ENCODE measurements at regions not wholly inside any gene's neighbourhood (a gene's known extent, or its start where the extent isn't known, plus 50 kb on each side); places are given as distances from the start of the nearest gene placed in this dataset.

DNA sequence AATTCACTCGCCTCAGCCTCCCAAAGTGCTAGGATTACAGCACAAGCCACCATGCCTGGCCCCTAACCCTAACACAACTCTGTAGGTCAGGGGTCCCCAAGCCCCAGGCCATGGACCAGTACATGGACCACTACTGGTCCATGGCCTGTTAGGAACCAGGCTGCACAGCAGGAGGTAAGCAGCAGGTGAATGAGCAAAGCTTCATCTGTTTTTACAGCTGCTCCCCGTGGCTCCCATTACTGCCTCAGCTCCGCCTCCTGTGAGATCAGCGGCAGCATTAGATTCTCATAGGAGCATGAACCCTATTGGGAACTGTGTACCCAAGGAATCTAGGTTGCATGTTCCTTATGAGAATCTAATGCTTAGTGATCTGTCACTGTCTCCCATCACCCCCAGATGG, 201.7 kb downstream of the NRP2 start (continued):
- TF ChIP-seq MLX (CRISPR knock-in tag; IDR thresholded peaks at IDR 0.05) (no peak), ZFP90 (CRISPR knock-in tag; IDR thresholded peaks at IDR 0.05; ENCODE audit: borderline replicate concordance) (no peak), ZNF891 (CRISPR knock-in tag; IDR thresholded peaks at IDR 0.05) (no peak), MBNL3 (CRISPR knock-in tag; conservative IDR thresholded peaks at IDR 0.05) (no peak), ZNF7 (CRISPR knock-in tag; IDR thresholded peaks at IDR 0.05) (no peak), TP53 (CRISPR knock-in tag; conservative IDR thresholded peaks at IDR 0.05) (no peak), ZBTB43 (CRISPR knock-in tag; conservative IDR thresholded peaks at IDR 0.05) (no peak)
- TF ChIP-seq, protein P1, sequence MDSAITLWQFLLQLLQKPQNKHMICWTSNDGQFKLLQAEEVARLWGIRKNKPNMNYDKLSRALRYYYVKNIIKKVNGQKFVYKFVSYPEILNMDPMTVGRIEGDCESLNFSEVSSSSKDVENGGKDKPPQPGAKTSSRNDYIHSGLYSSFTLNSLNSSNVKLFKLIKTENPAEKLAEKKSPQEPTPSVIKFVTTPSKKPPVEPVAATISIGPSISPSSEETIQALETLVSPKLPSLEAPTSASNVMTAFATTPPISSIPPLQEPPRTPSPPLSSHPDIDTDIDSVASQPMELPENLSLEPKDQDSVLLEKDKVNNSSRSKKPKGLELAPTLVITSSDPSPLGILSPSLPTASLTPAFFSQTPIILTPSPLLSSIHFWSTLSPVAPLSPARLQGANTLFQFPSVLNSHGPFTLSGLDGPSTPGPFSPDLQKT (CRISPR knock-in tag; IDR thresholded peaks at IDR 0.05; ENCODE audit: borderline replicate concordance): no peak
- TF ChIP-seq, protein P2, sequence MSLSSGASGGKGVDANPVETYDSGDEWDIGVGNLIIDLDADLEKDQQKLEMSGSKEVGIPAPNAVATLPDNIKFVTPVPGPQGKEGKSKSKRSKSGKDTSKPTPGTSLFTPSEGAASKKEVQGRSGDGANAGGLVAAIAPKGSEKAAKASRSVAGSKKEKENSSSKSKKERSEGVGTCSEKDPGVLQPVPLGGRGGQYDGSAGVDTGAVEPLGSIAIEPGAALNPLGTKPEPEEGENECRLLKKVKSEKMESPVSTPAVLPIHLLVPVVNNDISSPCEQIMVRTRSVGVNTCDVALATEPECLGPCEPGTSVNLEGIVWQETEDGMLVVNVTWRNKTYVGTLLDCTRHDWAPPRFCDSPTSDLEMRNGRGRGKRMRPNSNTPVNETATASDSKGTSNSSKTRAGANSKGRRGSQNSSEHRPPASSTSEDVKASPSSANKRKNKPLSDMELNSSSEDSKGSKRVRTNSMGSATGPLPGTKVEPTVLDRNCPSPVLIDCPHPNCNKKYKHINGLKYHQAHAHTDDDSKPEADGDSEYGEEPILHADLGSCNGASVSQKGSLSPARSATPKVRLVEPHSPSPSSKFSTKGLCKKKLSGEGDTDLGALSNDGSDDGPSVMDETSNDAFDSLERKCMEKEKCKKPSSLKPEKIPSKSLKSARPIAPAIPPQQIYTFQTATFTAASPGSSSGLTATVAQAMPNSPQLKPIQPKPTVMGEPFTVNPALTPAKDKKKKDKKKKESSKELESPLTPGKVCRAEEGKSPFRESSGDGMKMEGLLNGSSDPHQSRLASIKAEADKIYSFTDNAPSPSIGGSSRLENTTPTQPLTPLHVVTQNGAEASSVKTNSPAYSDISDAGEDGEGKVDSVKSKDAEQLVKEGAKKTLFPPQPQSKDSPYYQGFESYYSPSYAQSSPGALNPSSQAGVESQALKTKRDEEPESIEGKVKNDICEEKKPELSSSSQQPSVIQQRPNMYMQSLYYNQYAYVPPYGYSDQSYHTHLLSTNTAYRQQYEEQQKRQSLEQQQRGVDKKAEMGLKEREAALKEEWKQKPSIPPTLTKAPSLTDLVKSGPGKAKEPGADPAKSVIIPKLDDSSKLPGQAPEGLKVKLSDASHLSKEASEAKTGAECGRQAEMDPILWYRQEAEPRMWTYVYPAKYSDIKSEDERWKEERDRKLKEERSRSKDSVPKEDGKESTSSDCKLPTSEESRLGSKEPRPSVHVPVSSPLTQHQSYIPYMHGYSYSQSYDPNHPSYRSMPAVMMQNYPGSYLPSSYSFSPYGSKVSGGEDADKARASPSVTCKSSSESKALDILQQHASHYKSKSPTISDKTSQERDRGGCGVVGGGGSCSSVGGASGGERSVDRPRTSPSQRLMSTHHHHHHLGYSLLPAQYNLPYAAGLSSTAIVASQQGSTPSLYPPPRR (CRISPR knock-in tag; IDR thresholded peaks at IDR 0.05; ENCODE audit: borderline replicate concordance): no peak

All from HepG2 (cell line).